ENCODE measurements at regions not wholly inside any gene's neighbourhood (a gene's known extent, or its start where the extent isn't known, plus 50 kb on each side); places are given as distances from the start of the nearest gene placed in this dataset.

- TF ChIP-seq CTCF (IDR thresholded peaks at IDR 0.05 in 8 of 11, conservative IDR thresholded peaks at IDR 0.05 in 3 of 11) (no peak), POLR2AphosphoS5 (IDR thresholded peaks at IDR 0.05) (no peak), POLR2A (IDR thresholded peaks at IDR 0.05) (no peak)
- whole genome bisulfite sequencing, 5 donors: 91 to 98% (median 93%) methylated on average over 2 of the region's 2 CpGs
- no peak overlapping the region for H3K4me3 ChIP-seq
- H3K27ac ChIP-seq: no peak overlapping the region
- no peaks in the 10 kb centered on the region for H3K9me3 ChIP-seq
- no peak for DNase-seq
- H3K4me1 ChIP-seq: no peaks in the 10 kb centered on the region
- H3K27me3 ChIP-seq (replicated peaks in 1 of 7): no peaks in the 10 kb centered on the region
- intact Hi-C loops (cut with DNase I; ENCODE audit: low total_unique reads): no loop called here
- no peaks in the 10 kb centered on the region for H3K36me3 ChIP-seq
Measured at GRCh38 chr2:19806591-19806990, 95.2 kb downstream of the TTC32 start.

- H3K9me3 ChIP-seq: no peaks in the 10 kb centered on the region
- 79 to 89% (median 81%) methylated on average over 4 of the region's 4 CpGs for WGBS, 5 donors
- no peak overlapping the region for H3K4me3 ChIP-seq
- no peaks in the 10 kb centered on the region for H3K27me3 ChIP-seq (replicated peaks in 1 of 7)
- H3K27ac ChIP-seq: no peak overlapping the region
- no peaks in the 10 kb centered on the region for H3K4me1 ChIP-seq
- no peaks in the 10 kb centered on the region for H3K36me3 ChIP-seq
- TF ChIP-seq POLR2AphosphoS5 (IDR thresholded peaks at IDR 0.05) (no peak), POLR2A (IDR thresholded peaks at IDR 0.05) (no peak), CTCF (IDR thresholded peaks at IDR 0.05 in 8 of 11, conservative IDR thresholded peaks at IDR 0.05 in 3 of 11) (no peak)
- intact Hi-C loops (cut with DNase I; ENCODE audit: low total_unique reads): no loop called here
- no peak for DNase-seq
Measured at GRCh38 chr2:19806131-19806530, 95.7 kb downstream of the TTC32 start.

GRCh38 chr2:19805266-19805665 lies 96.5 kb downstream of the TTC32 start:
- intact Hi-C loops (cut with DNase I; ENCODE audit: low total_unique reads): no loop called here
- 65 to 78% (median 67%) methylated on average over 4 of the region's 4 CpGs for WGBS, 5 donors
- no peaks in the 10 kb centered on the region for H3K4me1 ChIP-seq
- no peak for DNase-seq
- no peaks in the 10 kb centered on the region for H3K9me3 ChIP-seq
- no peaks in the 10 kb centered on the region for H3K27me3 ChIP-seq (replicated peaks in 1 of 7)
- no peaks in the 10 kb centered on the region for H3K36me3 ChIP-seq
- no peak for TF ChIP-seq CTCF (IDR thresholded peaks at IDR 0.05 in 8 of 11, conservative IDR thresholded peaks at IDR 0.05 in 3 of 11)
- TF ChIP-seq POLR2AphosphoS5 (IDR thresholded peaks at IDR 0.05): no peak
- no peak for TF ChIP-seq POLR2A (IDR thresholded peaks at IDR 0.05)
- H3K4me3 ChIP-seq: no peak overlapping the region
- no peak overlapping the region for H3K27ac ChIP-seq

- no peak for DNase-seq
- WGBS, 5 donors: 71 to 83% (median 81%) methylated on average over 3 of the region's 3 CpGs
- no peak overlapping the region for H3K4me3 ChIP-seq
- intact Hi-C loops (cut with DNase I; ENCODE audit: low total_unique reads): no loop called here
- H3K27ac ChIP-seq: no peak overlapping the region
- no peaks in the 10 kb centered on the region for H3K36me3 ChIP-seq
- no peaks in the 10 kb centered on the region for H3K4me1 ChIP-seq
- no peaks in the 10 kb centered on the region for H3K9me3 ChIP-seq
- no peaks in the 10 kb centered on the region for H3K27me3 ChIP-seq (replicated peaks in 1 of 7)
- no peak for TF ChIP-seq CTCF (IDR thresholded peaks at IDR 0.05 in 8 of 11, conservative IDR thresholded peaks at IDR 0.05 in 3 of 11)
- no peak for TF ChIP-seq POLR2A (IDR thresholded peaks at IDR 0.05)
- no peak for TF ChIP-seq POLR2AphosphoS5 (IDR thresholded peaks at IDR 0.05)
Measured at GRCh38 chr2:19804639-19805260, 97.0 kb downstream of the TTC32 start.
